Upper lobe of right lung (tissue), 1 donor: ENCODE measurements at regions not wholly inside any gene's neighbourhood (a gene's known extent, or its start where the extent isn't known, plus 50 kb on each side); places are given as distances from the start of the nearest gene placed in this dataset.

Experiments used
- ATAC-seq: fragments of 200-7000 bp; cut with Tn5 transposase; one replicate; pipeline ENCODE4 v1.9.1; 2020; ENCODE audit warnings: mild to moderate bottlenecking, moderate library complexity
- DNase-seq: peaks from one replicate; pipeline ENCODE4 v3.0.0-alpha.2; 2020
- H3K27ac ChIP-seq: fragments of 200-600 bp; one replicate; pipeline ENCODE4 v1.8.0; 2022
- H3K27me3 ChIP-seq: fragments of 200-600 bp; one replicate; pipeline ENCODE4 v1.8.0; 2022; ENCODE audit warnings: mild to moderate bottlenecking
- H3K36me3 ChIP-seq: fragments of 200-600 bp; one replicate; pipeline ENCODE4 v1.8.0; 2022
- H3K4me1 ChIP-seq: fragments of 200-600 bp; one replicate; pipeline ENCODE4 v1.8.0; 2022
- H3K4me3 ChIP-seq: fragments of 200-600 bp; one replicate; pipeline ENCODE4 v1.8.0; 2022; ENCODE audit warnings: mild to moderate bottlenecking
- H3K9me3 ChIP-seq: fragments of 200-600 bp; one replicate; pipeline ENCODE4 v1.8.0; 2022
- intact Hi-C: fragments of 100-400 bp; cut with DNase I; formaldehyde crosslinking; loops from one replicate; pipeline ENCODE4 v1.11.0; 2022
- TF ChIP-seq, protein P1 (sequence below): fragments of 200-600 bp; IDR thresholded peaks from one replicate; pipeline ENCODE4 v1.8.0; 2022; ENCODE audit warnings: antibody characterized with exemption
- donor health status: DM: no; HTN: yes; CAD: no; lungs with severe emphysema.

DNA sequence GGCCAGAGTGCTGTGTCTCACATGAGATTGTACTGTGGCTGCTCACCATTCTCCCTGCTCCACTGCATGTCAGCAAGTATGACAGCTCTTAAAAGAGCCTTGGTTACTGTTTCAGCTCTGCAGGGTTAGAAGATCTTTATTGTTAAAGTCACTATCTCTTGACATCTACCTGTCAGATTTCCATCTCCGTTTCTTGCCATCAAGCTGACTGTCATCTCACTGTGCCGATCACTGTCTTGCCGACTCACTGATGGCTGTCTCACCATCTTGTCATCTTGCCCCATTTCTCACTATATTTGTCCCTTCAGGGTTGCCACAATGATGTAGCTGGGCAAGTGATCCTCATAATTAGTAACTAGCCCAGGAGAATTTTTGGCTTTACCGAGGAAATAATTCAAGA lies 800.9 kb upstream of the CDH7 start:
- H3K36me3 ChIP-seq: no peaks in the 10 kb centered on the region
- H3K4me1 ChIP-seq: no peaks in the 10 kb centered on the region
- ATAC-seq (no peak), DNase-seq (no peak)
- H3K27ac ChIP-seq: no peak overlapping the region
- intact Hi-C loops: no loop called here
- no peak overlapping the region for H3K4me3 ChIP-seq
- no peaks in the 10 kb centered on the region for H3K27me3 ChIP-seq
- TF ChIP-seq, protein P1, sequence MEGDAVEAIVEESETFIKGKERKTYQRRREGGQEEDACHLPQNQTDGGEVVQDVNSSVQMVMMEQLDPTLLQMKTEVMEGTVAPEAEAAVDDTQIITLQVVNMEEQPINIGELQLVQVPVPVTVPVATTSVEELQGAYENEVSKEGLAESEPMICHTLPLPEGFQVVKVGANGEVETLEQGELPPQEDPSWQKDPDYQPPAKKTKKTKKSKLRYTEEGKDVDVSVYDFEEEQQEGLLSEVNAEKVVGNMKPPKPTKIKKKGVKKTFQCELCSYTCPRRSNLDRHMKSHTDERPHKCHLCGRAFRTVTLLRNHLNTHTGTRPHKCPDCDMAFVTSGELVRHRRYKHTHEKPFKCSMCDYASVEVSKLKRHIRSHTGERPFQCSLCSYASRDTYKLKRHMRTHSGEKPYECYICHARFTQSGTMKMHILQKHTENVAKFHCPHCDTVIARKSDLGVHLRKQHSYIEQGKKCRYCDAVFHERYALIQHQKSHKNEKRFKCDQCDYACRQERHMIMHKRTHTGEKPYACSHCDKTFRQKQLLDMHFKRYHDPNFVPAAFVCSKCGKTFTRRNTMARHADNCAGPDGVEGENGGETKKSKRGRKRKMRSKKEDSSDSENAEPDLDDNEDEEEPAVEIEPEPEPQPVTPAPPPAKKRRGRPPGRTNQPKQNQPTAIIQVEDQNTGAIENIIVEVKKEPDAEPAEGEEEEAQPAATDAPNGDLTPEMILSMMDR: no peak
- H3K9me3 ChIP-seq: no peaks in the 10 kb centered on the region

- Histone ChIP-seq H3K27me3 (no peaks in the 10 kb centered on the region), H3K27ac (no peak overlapping the region), H3K36me3 (no peaks in the 10 kb centered on the region), H3K4me1 (no peaks in the 10 kb centered on the region), H3K9me3 (no peaks in the 10 kb centered on the region), H3K4me3 (no peak overlapping the region)
- ATAC-seq: no peak
- intact Hi-C loops: no loop called here
- DNase-seq: no peak
- TF ChIP-seq, protein P1: no peak
Observed at GRCh38 chr18:64936671-64937070, 787.8 kb upstream of the LINC00305 start.

- H3K4me3 ChIP-seq: no peak overlapping the region
- TF ChIP-seq, protein P1: no peak
- intact Hi-C loops: no loop called here
- H3K27me3 ChIP-seq: no peaks in the 10 kb centered on the region
- no peaks in the 10 kb centered on the region for H3K36me3 ChIP-seq
- ATAC-seq: no peak
- H3K9me3 ChIP-seq: no peaks in the 10 kb centered on the region
- DNase-seq: no peak
- no peak overlapping the region for H3K27ac ChIP-seq
- no peaks in the 10 kb centered on the region for H3K4me1 ChIP-seq
Observed at GRCh38 chr18:64929036-64929435, 780.1 kb upstream of the LINC00305 start.

GRCh38 chr18:64919971-64920570 lies 771.2 kb upstream of the LINC00305 start:
- H3K9me3 ChIP-seq: no peaks in the 10 kb centered on the region
- DNase-seq: no peak
- H3K4me3 ChIP-seq: no peak overlapping the region
- no peak overlapping the region for H3K27ac ChIP-seq
- H3K4me1 ChIP-seq: no peaks in the 10 kb centered on the region
- ATAC-seq: no peak
- no peaks in the 10 kb centered on the region for H3K27me3 ChIP-seq
- TF ChIP-seq, protein P1: no peak
- H3K36me3 ChIP-seq: no peaks in the 10 kb centered on the region
- intact Hi-C loops: no loop called here

GRCh38 chr18:64918851-64919250 lies 770.0 kb upstream of the LINC00305 start:
- intact Hi-C loops: no loop called here
- H3K4me3 ChIP-seq: no peak overlapping the region
- H3K27ac ChIP-seq: no peak overlapping the region
- TF ChIP-seq, protein P1: no peak
- ATAC-seq: no peak
- H3K4me1 ChIP-seq: no peaks in the 10 kb centered on the region
- H3K9me3 ChIP-seq: no peaks in the 10 kb centered on the region
- H3K36me3 ChIP-seq: no peaks in the 10 kb centered on the region
- DNase-seq: no peak
- H3K27me3 ChIP-seq: no peaks in the 10 kb centered on the region

DNA sequence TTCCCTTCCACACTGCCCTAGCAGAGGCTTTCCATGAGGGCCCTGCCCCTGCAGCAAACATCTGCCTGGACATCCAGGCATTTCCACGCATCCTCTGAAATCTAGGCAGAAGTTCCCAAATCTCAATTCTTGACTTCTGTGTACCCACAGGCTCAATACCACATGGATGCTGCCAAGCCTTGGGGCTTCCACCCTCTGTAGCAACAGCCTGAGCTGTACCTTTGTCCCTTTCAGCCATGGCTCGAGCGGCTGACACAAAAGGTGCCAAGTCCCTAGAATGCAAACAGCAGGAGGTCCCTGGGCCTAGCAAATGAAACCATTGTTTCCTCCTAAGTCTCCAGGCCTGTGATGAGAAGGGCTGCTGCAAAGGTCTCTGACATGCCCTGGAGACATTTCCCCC lies 744.5 kb upstream of the LINC00305 start:
- Histone ChIP-seq H3K27me3 (no peaks in the 10 kb centered on the region), H3K27ac (no peak overlapping the region), H3K9me3 (no peaks in the 10 kb centered on the region), H3K36me3 (no peaks in the 10 kb centered on the region), H3K4me1 (no peaks in the 10 kb centered on the region), H3K4me3 (no peak overlapping the region)
- DNase-seq (no peak), ATAC-seq (no peak)
- intact Hi-C loops: no loop called here
- TF ChIP-seq, protein P1: no peak
